HG03521 (cell line): ENCODE measurements at regions not wholly inside any gene's neighbourhood (a gene's known extent, or its start where the extent isn't known, plus 50 kb on each side); places are given as distances from the start of the nearest gene placed in this dataset.

ENCODE experiments used
- ATAC-seq: cut with Tn5 transposase; IDR thresholded peaks from one replicate; pipeline ENCODE4 v1.9.1; 2021; ENCODE audit warnings: mild to moderate bottlenecking, moderate library complexity; ENCODE audit not compliant: unreplicated experiment

DNA sequence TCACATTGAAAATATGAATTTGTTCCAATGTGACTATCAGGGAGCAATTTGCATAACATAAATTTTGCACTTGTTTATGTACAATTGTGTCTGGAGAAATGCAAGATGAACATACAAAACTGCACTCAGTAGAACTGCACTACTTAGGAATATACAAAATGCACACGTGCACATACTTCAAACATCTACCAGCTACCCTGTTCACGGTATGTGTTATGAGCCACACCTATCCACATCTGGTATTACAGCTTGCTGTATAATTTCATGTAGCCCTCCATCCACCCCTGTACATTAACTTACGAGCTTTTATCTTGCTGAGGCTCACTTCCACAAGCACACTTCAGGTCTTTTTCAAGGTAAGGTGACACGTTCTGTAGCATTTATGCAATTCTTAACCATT is 373.5 kb upstream of the ZEB2 start:
- ATAC-seq: no peak

DNA sequence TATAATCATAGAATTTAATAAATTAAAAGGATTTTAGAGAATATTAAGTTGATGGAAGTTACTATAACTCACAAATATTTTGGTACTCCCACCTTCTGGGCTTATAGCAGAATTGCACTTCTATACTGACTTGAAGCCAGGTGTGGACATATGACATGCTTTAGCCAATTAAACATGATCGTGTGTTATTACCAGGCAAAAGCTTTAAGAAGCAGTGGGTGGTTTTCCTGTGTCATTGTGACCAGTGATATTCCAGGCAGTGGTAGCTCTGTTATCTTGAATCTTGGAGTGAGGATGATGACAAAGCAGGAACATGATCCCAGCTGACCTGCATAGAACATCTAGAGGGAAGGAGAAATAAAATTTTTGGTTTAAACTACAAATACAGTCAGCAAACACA is 370.9 kb upstream of the ZEB2 start:
- ATAC-seq: no peak

DNA sequence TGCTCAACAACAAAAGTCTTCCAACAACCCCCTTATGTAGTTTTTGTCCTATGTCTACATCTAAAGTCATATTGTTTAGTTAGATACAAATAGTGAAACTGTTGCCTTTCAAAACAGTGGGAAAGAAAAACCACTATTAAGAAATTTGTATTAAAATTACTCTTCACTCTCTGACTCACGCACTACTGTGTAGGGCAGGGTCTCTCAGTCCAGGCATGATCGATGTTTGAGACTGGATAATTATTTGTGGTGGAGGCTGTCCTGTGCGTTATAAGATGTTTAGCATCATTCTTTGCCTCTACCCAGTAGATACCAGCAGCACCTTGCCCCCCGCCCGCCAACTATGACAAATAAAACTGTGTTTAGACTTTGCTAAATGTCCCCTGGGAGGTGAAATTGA is 369.4 kb upstream of the ZEB2 start:
- no peak for ATAC-seq

DNA sequence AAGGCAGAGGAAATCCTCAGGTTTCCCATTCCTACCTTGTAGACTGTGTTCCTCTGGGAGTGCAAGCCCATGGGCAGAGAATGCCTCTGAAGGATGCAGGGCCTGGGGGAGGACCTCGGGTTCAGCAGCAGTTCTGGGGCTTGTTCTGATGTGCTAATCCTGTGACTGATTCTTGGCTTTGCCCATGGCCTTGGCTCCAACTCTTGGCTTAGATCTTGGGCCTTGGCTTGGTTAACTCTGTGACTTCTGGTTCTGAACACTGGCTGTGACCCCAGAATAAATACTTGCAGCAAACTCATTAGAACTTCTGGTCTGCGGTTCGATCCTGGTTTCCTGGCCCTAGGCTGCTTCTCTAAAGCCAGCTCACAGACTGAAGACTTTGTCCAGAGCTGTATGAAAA is 366.9 kb upstream of the ZEB2 start:
- no peak for ATAC-seq

DNA sequence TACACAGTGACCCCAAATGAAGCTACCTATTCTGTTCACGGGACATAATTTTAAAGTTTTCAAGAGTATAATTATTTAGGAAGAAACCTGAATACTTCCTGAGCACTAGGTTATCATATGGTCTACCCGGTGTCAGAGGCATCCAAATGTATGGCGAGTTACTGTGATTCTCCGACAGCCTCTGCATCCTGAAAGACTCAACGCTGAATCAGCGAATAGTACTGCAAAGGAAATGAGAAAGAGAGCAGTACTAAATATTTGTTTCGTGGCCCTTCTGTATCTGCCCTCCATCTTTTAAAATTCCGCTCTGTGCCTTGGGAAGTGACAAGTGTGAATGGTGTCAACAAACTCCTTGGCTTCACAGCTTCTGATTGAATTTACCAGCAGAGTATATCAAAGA is 358.0 kb upstream of the ZEB2 start:
- ATAC-seq: no peak

DNA sequence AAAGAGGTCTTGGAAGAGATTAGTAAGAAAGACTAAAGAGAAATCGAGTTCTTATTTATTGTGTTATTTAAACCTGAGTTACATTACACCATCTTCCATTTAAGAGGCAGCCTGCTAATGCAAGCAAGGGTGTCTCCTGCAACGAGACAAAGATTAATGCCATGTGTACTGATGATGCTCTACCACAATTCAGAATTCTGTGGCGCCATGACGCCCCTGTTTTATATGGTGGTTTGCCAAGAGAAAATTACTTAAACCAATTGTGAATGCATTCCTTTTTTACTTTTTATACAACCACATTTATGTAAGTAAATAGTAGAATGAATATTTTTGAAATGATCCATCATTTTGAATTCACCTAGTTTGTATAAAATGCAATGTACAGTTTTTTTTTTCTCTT is 356.1 kb upstream of the ZEB2 start:
- no peak for ATAC-seq

DNA sequence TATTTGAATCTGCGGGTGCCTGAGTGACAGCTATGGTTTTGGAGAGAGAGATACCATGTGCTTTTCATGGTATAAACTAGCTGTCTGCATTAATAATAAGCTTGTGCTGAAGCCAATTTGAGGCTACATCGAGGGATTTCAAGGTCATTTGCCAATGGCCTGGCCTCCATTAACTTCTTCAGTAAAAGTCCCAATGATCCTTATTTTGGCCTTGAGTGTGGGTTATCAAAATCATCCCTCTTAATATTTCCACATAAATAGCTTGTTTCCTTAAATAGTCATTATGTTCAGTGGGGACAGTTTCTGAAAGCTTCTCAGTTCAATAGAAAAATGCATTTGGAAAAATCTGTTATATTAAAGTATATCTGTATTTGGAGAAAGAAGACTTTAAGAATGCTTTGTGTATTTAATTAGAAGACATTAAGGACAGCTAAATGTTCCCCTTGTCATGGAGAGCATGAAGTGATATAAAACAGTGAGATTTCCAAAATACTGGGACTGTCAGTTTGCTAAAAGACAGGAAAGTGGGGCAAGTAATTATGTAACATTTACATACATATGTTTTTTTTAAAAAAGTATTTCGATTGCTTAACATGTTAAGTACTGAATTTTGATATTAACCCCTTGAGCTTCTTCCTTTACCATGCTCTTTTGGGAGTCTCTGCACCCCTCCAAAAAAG is 355.5 kb upstream of the ZEB2 start:
- no peak for ATAC-seq

DNA sequence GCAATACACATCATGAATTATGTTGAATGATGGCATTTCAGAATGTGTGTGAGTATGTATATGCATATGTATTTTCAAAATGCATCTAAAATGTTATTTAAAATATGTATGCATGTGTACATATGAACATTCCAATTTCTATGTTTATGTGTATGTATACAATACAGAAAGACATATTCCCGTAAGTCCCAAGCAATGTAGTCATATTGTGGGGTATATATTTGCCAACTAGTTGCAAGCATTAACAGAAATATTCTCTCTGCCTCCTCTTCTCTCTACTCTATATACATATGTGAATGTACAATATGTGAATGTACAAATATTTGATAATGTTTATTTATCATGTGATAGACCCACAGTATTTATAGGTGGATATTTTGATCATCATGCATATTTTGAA is 345.8 kb upstream of the ZEB2 start:
- ATAC-seq: no peak

DNA sequence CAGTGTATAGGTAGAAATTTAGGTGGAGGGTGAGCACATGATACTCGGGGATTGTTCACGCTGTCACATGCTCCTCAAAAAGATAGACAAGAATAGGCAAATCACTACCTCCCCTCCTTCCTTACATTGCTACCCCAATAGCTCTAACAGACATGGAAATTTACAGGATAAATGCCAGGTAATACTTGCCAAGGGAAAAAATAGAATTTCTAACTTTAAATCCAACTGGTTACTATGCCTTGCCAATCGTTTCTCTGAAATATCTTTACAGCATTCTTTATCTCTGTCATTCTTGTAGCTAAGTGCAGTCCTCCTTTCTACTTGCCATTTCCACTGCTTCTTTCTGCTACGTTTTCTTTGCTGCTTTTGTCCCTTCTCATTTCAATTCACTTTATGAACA is 339.8 kb upstream of the ZEB2 start:
- no peak for ATAC-seq

DNA sequence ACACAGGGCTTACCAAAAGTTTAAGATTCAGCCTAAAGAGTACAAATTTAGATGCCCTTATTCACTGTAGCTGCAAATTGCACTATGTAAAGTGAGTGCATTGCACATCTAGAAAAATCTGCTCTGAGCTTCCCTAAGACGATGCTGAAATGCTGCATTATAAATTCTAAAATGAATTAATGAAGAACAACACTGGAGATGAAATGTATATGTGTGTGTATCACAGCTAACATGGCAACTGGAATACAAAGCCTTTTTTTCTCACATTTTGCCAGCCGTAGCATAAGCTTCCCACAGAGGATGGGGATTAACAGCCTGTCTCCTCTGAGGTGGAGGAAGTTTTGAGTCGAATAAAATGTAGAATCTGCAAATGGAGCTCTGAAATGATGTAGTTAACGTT is 338.3 kb upstream of the ZEB2 start:
- ATAC-seq: no peak

DNA sequence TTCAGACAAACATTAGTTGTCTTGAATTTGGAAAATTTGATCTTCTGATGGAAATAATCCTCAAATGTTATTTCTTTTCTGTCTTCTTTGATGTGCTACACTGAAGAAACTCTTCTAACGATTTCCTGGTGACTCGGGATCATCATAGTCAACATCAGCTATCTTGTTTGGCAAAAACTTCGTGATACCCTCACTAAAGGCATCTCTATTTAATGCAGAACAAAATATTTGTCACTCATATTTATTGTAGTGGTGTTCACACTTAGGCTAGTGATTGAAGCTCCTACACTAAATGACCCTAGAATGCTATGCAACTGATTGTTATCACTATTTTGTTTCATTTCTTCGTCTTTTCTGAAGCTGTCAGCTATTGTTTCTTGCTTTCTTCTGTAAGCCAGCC is 334.7 kb upstream of the ZEB2 start:
- ATAC-seq: no peak

DNA sequence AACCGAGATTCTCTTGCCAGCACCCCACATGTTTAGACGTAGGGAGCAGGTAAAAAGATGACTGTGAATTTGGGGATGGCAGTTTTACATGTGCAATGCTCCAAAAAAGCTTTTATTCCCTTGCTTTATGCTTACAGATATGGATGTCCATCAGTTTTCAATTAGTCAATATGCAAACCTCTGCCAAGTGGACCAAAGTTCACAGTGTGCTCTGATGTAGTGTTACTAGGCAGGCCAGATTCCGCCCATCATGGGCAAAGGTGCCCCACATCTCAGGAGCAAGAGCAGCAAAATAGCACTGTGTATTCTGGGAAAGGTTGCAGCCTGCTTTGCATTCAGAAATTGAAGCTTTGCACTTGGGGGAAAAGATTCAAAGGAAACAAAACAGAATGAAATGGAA is 329.7 kb upstream of the ZEB2 start:
- ATAC-seq: no peak

DNA sequence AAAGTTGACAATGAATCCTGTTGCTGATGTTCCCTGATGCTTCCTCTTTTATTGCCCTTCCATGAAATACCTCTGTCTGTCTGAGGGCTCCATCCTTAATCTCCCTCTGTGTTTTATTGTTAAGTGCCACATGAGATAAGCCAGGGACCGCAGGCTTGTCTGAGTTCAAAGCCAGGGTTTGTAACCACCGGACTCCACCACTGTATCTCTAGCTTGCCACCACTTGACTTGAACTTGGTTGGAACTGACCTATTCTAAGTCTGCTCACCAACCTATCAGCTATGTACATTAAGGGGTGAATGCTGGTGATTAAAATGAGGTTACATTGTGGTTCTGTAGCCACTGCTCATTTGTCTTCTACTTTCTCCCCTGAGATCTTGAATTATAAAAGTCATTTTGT is 328.5 kb upstream of the ZEB2 start:
- no peak for ATAC-seq

DNA sequence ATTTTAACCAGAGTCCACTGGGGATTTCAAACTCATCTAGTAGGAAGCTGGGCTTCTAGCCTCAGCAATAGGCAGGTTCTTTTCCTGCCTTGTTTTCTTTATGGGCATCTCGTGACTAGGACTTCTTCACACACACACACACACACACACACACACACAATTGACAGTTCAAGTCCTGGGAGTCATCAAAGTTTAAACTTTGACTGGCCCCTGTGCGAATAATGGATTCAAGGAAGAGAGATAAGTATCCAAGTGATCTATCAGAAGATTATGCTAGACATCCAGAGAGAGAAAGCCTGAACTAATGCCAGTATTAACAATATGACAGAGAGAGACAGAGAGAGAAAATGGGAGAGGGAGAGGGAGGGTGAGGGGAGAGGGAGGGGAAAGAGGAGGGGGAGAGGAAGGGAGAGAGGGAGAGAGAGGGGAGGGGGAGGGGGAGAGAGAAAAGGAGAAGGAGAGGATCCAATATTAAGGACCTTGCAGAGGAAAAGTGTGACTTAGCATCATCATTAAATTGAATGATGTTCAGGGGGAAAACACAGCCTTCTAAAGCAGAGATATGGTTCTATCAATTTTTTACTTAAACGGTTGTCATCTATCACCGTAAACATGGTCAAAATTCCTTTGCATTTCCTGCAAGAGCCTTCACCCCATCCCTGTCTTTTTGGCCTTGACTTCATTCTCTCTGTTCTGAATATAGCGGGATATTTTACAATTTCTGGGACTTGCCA is 327.6 kb upstream of the ZEB2 start:
- no peak for ATAC-seq

DNA sequence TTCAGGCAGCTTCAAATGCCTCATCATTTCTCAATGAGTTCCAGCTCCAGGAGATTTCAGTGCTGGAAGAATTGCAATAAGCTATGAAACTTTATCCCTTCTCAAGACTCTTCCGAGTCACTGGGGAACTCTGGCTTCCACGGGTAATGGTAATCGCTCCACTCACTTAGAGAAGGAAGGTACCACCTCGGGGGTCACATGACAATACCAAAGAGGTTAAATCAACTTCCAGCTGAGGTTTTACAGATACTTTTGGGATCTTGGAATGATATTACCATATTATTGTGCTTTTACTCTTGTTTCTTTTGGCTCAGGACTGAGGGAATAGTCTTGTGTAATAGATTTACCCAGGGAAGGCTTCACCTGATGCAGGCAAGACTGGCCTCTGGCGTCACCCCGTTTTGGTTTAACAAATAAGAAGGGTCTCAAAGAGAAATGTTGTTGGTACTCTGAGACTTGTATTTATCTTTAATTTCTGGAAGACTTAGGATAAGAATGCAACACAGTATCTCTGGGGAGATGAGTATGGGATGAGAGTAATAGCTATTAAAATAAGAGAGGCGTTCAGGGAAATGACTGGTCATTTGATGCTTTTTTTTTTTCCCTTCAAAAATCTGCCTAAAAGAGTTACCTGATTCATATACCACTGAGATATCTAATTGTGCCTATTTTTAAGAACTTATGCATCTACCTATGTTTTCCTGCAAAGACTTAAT is 316.9 kb upstream of the ZEB2 start:
- ATAC-seq: no peak

DNA sequence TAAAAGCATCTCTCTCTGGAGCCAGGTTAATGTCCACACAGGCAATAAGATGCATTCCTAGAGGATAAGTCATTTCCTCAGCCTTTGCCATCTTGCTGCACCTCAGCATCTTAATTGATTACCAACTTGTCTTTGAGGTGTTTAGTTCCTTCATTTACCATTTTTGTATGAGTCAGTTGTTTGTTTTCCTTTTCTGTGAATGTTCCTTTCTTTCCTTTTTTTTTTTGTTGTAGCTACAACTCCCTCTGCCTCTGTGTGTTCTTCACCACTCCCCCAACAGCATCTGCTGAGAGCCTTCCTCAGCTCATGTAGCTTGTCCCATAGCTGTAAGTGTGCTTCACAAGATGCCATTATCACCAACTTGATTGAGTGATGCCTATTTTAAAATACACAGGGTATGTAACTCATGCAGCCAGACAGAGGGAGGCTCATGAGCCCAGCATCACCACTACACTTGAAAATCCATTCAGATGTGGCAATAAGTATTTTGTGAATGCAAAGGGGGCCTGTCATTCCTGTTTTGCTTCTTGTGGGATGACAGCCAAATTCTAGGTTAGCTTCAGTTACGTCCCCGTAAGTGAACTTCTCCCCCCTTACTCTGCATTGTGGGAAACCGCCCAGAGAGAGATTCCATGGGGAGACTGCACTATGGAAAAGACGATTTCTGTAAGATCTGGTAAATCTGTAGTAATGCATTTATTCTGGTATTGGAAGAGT is 315.9 kb upstream of the ZEB2 start:
- no peak for ATAC-seq

DNA sequence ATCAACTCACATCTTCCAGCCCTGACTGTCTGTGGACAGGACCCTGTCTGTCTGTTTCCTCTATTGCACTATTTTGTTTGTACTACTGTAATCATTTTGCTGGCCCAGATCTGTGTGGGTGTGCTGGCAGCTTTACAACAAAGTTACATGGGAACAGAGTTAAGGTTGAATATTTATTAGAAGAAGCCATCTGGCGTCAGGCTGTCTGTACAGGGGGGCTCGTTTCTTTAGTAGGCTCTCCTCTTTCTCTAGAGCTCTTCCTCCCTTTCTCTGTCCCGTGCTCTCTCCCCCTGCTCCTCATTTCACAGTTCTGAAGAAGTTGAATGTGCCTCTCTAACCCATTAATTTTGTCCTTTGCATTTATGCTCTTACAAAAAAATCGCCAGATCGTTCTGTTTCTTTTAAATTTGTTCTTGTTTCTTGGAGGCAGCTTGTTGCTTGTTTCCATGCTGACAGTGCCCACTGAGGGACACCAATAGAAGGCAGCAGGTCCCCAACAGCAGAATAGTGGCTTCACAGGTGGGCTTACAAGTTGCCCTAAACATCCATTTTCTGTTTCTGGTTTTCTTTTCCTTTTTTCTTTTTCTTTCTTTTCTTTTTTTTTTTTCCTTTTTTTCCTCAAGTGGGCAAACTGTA is 315.2 kb upstream of the ZEB2 start:
- ATAC-seq: no peak

DNA sequence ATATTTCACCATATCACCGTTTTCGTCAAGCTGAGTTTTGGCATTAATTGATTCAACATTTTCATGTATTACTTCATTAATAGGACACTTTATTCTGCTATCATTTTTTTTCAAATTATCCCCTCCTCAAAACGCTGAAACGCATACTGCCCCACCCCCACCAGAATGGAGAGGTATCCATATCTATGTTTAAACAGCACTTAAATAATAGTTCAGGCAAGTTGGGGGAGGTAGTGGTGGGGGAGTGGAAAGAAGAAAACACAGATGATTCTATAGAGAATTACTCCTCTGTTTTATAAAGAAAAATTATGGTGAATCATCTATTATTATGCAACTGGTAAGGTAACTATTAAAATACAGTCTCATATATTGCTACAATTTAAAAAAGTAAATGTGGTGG is 314.4 kb upstream of the ZEB2 start:
- ATAC-seq: no peak

DNA sequence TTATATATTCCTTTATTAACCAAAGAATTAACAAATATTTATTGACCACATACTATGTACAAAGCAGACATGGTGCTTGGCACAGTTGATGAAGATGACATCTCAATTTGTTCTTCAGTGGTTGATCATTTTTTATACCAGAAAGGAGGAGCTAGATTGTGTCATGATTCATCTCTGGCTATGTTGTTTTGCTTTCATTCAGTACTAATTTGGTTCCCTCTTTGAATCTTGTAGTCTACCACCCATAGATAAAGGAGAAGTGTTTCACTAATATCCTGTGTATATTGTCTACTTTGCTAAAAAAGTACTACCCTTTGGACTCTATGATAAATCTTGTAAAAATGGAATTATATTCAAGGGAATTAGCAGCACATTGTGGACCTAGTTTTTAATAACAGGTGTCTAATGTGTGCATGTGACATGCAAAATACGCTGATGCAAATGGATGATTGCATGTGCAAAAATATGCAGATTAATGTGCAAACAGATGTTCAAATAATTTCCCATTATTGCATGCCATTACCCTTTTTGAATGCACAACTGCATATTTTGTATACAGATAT is 313.2 kb upstream of the ZEB2 start:
- ATAC-seq: no peak

DNA sequence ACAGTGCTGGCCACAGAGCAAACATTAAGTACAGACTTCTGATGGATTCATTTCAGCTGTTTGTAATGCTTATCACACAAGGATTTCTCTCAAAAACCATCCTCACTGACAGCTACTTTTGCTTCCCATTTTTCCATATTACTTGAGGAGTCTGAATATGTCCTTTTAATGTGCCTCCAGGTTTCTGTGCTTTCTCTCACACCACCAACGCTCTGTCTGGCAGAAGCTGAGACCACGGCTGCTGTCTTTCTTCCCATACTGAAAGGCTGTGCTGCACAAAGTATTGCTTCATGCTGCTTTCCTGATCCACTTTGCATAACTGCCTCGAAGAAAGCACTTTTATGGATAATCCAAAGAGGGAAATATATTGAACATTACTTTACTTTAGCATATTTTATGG is 312.1 kb upstream of the ZEB2 start:
- no peak for ATAC-seq

DNA sequence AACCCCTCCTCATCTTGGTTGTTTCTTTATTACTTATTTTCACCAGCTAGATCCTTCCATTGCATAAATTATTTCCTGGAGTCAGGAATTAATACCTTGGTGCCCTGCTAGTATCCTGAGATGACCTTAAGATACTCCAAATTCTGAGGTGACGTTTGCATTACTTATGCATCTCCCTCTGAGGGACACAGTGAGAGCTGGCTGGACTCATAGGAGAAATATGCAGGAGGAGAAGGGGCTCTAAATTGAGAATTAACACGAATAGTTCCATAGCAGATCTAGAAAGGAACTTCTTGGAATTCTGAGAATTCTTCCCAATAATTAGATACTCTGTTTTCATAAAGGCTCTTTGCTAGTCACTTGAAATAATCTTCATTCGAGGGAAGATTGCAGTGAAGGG is 310.6 kb upstream of the ZEB2 start:
- no peak for ATAC-seq
